ENCODE measurements at regions not wholly inside any gene's neighbourhood (a gene's known extent, or its start where the extent isn't known, plus 50 kb on each side); places are given as distances from the start of the nearest gene placed in this dataset.
A peak's percentile ranks its signal among the peaks of the same experiment; 100 is the strongest.

DNA sequence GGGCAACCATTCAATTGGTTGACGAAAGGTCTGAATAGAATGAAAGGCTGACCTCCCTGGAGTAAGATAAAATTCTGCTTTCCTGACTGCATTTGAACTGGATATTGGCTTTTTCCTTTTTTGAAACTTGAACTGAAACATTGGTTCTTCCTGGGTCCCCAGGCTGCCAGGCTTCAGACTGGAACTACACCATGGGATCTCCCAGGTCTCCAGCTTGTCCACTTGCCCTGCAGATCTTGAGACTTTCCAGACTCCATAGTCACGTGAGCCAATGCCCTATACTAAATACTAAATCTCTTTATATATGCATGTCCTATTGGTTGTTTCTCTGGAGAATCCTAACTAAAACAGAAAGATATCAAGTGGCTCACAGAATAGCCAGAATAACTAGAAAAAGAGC, 118.7 kb upstream of the KRR1 start:
- peak overlapping the region; percentile 7; the same call in 1 of the 2 replicates for H2BK120ac ChIP-seq (ENCODE audit: low read depth, low read length)
- H3K79me1 ChIP-seq (ENCODE audit: low read depth in 1 of 2, low read length in 2 of 2): no peaks in the 10 kb centered on the region
- no peaks in the 10 kb centered on the region for H4K20me1 ChIP-seq (ENCODE audit: insufficient read depth, low read length)
- in situ Hi-C loops (cut with MboI; ENCODE audit: low sequenced_read_pairs): no loop called here
- H3K4me3 ChIP-seq (ENCODE audit: insufficient read depth, low read depth, low read length): no peak overlapping the region
- intact Hi-C loops (cut with micrococcal nuclease): no loop called here
- H2BK15ac ChIP-seq (ENCODE audit: low read depth, low read length): peak overlapping the region; percentile 24; the same call in 1 of the 3 replicates
- H3K9ac ChIP-seq (ENCODE audit: low read depth, low read length): no peak overlapping the region
- H3K27ac ChIP-seq (ENCODE audit: insufficient read depth, low read length): no peak overlapping the region
- H2BK5ac ChIP-seq (ENCODE audit: low read depth, low read length, poor library complexity, severe bottlenecking): no peak overlapping the region
- no CpG with 5 or more reads among the region's 2 CpGs for WGBS, 2 experiments (ENCODE audit: extremely low coverage in 2 of 2, insufficient read length in 1 of 2)
- ATAC-seq (ENCODE audit: low read depth) (no peak), DNase-seq (no peak)
- POLR2A ChIA-PET (ENCODE audit: unreplicated experiment): no interaction called here
- no peak overlapping the region for H3K4me2 ChIP-seq (ENCODE audit: low read depth, low read length)
- no peak overlapping the region for H3K56ac ChIP-seq (ENCODE audit: extremely low read depth, insufficient read depth, low read length)
- no peak overlapping the region for H2AFZ ChIP-seq (replicated peaks; ENCODE audit: low read length, poor library complexity)
- H3K9me3 ChIP-seq (ENCODE audit: control insufficient read depth, insufficient read depth, low read length): peaks cover 2% of the 10 kb centered on the region; the same call in 1 of the 2 replicates
- H3K18ac ChIP-seq (ENCODE audit: low read depth, low read length): no peak overlapping the region; the same call in 1 of the 2 replicates
- no peak overlapping the region for H2AK5ac ChIP-seq (ENCODE audit: low read depth, low read length)
- no peaks in the 10 kb centered on the region; the same call in 1 of the 2 replicates for H3K36me3 ChIP-seq (ENCODE audit: control insufficient read depth, insufficient read depth, low read length)
- no peak overlapping the region for H4K8ac ChIP-seq (ENCODE audit: low read depth in 2 of 2, low read length in 2 of 2)
- TF ChIP-seq CEBPB (IDR thresholded peaks at IDR 0.05; ENCODE audit: low read depth, low read length): no peak
- no peak for TF ChIP-seq MXI1 (IDR thresholded peaks at IDR 0.05; ENCODE audit: borderline replicate concordance, low read depth, low read length)
- TF ChIP-seq, protein P1, sequence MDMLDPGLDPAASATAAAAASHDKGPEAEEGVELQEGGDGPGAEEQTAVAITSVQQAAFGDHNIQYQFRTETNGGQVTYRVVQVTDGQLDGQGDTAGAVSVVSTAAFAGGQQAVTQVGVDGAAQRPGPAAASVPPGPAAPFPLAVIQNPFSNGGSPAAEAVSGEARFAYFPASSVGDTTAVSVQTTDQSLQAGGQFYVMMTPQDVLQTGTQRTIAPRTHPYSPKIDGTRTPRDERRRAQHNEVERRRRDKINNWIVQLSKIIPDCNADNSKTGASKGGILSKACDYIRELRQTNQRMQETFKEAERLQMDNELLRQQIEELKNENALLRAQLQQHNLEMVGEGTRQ (IDR thresholded peaks at IDR 0.05; ENCODE audit: low read depth, low read length): no peak
- TF ChIP-seq BHLHE40 (IDR thresholded peaks at IDR 0.05; ENCODE audit: low read depth, low read length): no peak
- TF ChIP-seq MAZ (IDR thresholded peaks at IDR 0.05; ENCODE audit: borderline replicate concordance, low read depth, low read length): no peak
- no peak for TF ChIP-seq RCOR1 (IDR thresholded peaks at IDR 0.05; ENCODE audit: insufficient replicate concordance, low read length)
- TF ChIP-seq NFE2L2 (IDR thresholded peaks at IDR 0.05; ENCODE audit: low read depth, low read length): no peak
- TF ChIP-seq CHD1 (IDR thresholded peaks at IDR 0.05; ENCODE audit: low read depth, low read length): no peak
- no peak for TF ChIP-seq POLR2A (IDR thresholded peaks at IDR 0.05; ENCODE audit: low read depth, low read length)
- no peak for TF ChIP-seq SMC3 (IDR thresholded peaks at IDR 0.05; ENCODE audit: low read depth, low read length)
- TF ChIP-seq RFX5 (IDR thresholded peaks at IDR 0.05; ENCODE audit: low read depth, low read length): no peak
- TF ChIP-seq MAFK (IDR thresholded peaks at IDR 0.05; ENCODE audit: low read depth, low read length): no peak
- TF ChIP-seq FOS (IDR thresholded peaks at IDR 0.05; ENCODE audit: low read depth, low read length): no peak
- TF ChIP-seq, protein P2, sequence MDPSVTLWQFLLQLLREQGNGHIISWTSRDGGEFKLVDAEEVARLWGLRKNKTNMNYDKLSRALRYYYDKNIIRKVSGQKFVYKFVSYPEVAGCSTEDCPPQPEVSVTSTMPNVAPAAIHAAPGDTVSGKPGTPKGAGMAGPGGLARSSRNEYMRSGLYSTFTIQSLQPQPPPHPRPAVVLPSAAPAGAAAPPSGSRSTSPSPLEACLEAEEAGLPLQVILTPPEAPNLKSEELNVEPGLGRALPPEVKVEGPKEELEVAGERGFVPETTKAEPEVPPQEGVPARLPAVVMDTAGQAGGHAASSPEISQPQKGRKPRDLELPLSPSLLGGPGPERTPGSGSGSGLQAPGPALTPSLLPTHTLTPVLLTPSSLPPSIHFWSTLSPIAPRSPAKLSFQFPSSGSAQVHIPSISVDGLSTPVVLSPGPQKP (IDR thresholded peaks at IDR 0.05; ENCODE audit: borderline replicate concordance, low read depth, low read length): no peak
- TF ChIP-seq, protein P3, sequence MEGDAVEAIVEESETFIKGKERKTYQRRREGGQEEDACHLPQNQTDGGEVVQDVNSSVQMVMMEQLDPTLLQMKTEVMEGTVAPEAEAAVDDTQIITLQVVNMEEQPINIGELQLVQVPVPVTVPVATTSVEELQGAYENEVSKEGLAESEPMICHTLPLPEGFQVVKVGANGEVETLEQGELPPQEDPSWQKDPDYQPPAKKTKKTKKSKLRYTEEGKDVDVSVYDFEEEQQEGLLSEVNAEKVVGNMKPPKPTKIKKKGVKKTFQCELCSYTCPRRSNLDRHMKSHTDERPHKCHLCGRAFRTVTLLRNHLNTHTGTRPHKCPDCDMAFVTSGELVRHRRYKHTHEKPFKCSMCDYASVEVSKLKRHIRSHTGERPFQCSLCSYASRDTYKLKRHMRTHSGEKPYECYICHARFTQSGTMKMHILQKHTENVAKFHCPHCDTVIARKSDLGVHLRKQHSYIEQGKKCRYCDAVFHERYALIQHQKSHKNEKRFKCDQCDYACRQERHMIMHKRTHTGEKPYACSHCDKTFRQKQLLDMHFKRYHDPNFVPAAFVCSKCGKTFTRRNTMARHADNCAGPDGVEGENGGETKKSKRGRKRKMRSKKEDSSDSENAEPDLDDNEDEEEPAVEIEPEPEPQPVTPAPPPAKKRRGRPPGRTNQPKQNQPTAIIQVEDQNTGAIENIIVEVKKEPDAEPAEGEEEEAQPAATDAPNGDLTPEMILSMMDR (conservative IDR thresholded peaks at IDR 0.05; ENCODE audit: low read depth, low read length): no peak
- TF ChIP-seq RAD21 (IDR thresholded peaks at IDR 0.05; ENCODE audit: low read length): no peak
- dilution Hi-C loops (cut with HindIII; ENCODE audit: low sequenced_read_pairs, unreplicated experiment): no loop called here
- H3K9me1 ChIP-seq (ENCODE audit: insufficient read depth, low read length): no peaks in the 10 kb centered on the region
- H2BK20ac ChIP-seq (ENCODE audit: low read depth, low read length): peak overlapping the region; percentile 7; the same call in 1 of the 2 replicates
- H3K14ac ChIP-seq (replicated peaks; ENCODE audit: low read depth, low read length): no peak overlapping the region
- no peaks in the 10 kb centered on the region for H3K27me3 ChIP-seq (ENCODE audit: control insufficient read depth, insufficient read depth, low read length)
- H3K4ac ChIP-seq (ENCODE audit: low read depth, low read length): 0 out of 2 replicates have a peak overlapping the region, but pooled peaks have one; percentile 13
- H4K91ac ChIP-seq (ENCODE audit: insufficient read depth, low read depth, low read length): no peak overlapping the region
- H2AK9ac ChIP-seq (replicated peaks; ENCODE audit: low read depth, low read length, poor library complexity): no peak overlapping the region
- CTCF ChIA-PET: no interaction called here
- BruUV-seq (replicated peaks): no TSS peak
- no peak overlapping the region for H3K23ac ChIP-seq (ENCODE audit: low read depth, low read length)
- no peak overlapping the region; the same call in 1 of the 2 replicates for H4K5ac ChIP-seq (ENCODE audit: low read depth, low read length)
- H3K4me1 ChIP-seq (ENCODE audit: control insufficient read depth, insufficient read depth, low read length): peaks cover 5% of the 10 kb centered on the region
